ENCODE measurements at regions not wholly inside any gene's neighbourhood (a gene's known extent, or its start where the extent isn't known, plus 50 kb on each side); places are given as distances from the start of the nearest gene placed in this dataset.

DNA sequence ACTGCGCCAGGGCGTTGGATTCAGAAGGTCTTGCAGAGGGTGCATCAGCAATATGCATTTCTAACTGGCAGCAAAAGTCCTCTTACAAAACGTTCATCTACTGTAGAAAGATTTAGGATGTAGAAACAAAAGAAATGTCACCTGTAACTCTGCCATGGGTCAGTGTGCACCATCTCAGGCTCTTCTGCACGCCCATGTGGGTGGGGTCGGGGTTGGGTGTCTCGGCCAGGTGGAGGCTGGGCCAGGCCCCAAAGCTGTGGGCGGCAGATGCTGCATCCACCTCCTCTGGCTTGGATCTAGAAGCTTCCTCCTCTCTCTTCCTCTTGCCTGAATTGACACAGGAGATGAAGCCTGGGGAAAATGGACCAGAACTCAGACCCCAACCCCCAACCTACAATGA, 111.3 kb upstream of the PPP2R2D start:
- H3K4me1 ChIP-seq (ENCODE audit: control insufficient read depth in 5 of 5, insufficient read depth in 5 of 5, low read length in 5 of 5) = no peaks in the 10 kb centered on the region
- ATAC-seq (ENCODE audit: insufficient read depth, low FRiP score) (no peak), DNase-seq (no peak)
- peaks cover 0 to 6% (median 0%) of the 10 kb centered on the region in 4 donors for H3K9me3 ChIP-seq (ENCODE audit: control insufficient read depth in 4 of 4, insufficient read depth in 3 of 4, low read length in 3 of 4)
- H3K9ac ChIP-seq (ENCODE audit: insufficient read depth in 1 of 2, low read length in 2 of 2) = no peak overlapping the region
- H3K36me3 ChIP-seq (ENCODE audit: control insufficient read depth in 4 of 4, insufficient read depth in 4 of 4, low read length in 4 of 4) = no peaks in the 10 kb centered on the region
- no peak overlapping the region for H3K27ac ChIP-seq (ENCODE audit: low read depth in 1 of 2, low read length in 1 of 2)
- H3K27me3 ChIP-seq (ENCODE audit: control insufficient read depth in 3 of 3, insufficient read depth in 3 of 3, low read length in 2 of 3) = no peaks in the 10 kb centered on the region
- TF ChIP-seq, protein P1, sequence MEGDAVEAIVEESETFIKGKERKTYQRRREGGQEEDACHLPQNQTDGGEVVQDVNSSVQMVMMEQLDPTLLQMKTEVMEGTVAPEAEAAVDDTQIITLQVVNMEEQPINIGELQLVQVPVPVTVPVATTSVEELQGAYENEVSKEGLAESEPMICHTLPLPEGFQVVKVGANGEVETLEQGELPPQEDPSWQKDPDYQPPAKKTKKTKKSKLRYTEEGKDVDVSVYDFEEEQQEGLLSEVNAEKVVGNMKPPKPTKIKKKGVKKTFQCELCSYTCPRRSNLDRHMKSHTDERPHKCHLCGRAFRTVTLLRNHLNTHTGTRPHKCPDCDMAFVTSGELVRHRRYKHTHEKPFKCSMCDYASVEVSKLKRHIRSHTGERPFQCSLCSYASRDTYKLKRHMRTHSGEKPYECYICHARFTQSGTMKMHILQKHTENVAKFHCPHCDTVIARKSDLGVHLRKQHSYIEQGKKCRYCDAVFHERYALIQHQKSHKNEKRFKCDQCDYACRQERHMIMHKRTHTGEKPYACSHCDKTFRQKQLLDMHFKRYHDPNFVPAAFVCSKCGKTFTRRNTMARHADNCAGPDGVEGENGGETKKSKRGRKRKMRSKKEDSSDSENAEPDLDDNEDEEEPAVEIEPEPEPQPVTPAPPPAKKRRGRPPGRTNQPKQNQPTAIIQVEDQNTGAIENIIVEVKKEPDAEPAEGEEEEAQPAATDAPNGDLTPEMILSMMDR (IDR thresholded peaks at IDR 0.05; ENCODE audit: control extremely low read depth, extremely low read depth) = no peak
- H3K4me3 ChIP-seq = no peak overlapping the region
- WGBS, 2 donors = 85 to 91% methylated on average over 7 of the region's 7 CpGs

DNA sequence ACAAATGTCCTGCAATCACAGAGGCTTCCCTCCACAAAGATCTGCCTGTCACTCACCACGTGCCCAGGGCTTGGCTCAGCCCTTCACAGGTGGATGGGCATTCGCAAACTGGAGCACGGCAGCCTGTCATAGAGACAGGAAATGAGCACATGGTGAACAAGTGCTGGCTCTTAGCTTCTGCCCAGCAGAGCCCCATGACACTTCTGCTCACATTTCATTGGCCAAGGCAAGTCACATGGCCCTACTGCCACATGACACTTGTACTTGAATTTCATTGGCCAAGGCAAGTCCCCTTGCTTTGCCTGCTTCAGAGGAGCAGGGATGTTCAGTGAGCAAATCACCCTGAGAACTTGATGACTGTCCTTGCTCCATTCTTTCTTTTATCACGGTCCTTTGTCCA, 110.8 kb upstream of the PPP2R2D start:
- TF ChIP-seq, protein P1 (IDR thresholded peaks at IDR 0.05; ENCODE audit: control extremely low read depth, extremely low read depth) = no peak
- 79 to 84% methylated on average over 4 of the region's 4 CpGs for WGBS, 2 donors
- Histone ChIP-seq H3K27me3 (ENCODE audit: control insufficient read depth in 3 of 3, insufficient read depth in 3 of 3, low read length in 2 of 3) (no peaks in the 10 kb centered on the region), H3K27ac (ENCODE audit: low read depth in 1 of 2, low read length in 1 of 2) (no peak overlapping the region), H3K9me3 (ENCODE audit: control insufficient read depth in 4 of 4, insufficient read depth in 3 of 4, low read length in 3 of 4) (peaks cover 0 to 6% (median 0%) of the 10 kb centered on the region in 4 donors), H3K4me1 (ENCODE audit: control insufficient read depth in 5 of 5, insufficient read depth in 5 of 5, low read length in 5 of 5) (no peaks in the 10 kb centered on the region), H3K9ac (ENCODE audit: insufficient read depth in 1 of 2, low read length in 2 of 2) (no peak overlapping the region), H3K4me3 (no peak overlapping the region), H3K36me3 (ENCODE audit: control insufficient read depth in 4 of 4, insufficient read depth in 4 of 4, low read length in 4 of 4) (no peaks in the 10 kb centered on the region)
- DNase-seq (no peak), ATAC-seq (ENCODE audit: insufficient read depth, low FRiP score) (no peak)

DNA sequence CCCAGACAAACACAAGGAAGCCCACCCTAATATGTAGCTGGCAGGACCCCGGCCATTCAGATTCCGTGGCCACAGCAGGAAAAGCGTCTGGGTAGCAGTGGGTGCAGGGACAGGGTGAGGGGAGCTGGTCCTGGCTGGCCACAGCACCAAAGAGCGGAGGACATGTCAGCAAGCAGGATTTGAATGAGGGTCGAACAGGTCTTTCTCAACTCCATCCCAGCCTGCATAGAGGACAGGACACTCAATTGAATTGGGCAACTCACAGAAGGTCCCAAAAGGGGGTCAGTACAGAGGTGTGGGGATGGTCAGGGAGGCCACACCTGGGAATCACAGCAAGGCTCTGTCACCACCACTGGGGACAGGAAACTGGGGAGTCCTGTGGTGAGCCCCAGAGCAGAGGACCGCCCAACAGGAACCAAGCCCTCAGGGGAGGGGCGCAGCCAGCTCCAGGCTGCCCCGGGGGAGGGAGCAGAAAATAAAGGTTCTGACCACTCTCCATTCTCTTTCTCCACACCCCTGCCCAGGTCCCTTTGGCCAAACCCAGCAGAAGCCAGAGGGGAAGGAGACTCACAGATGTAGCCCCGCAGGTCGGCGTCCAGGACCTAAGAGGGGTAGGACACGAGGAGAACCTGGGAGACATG, 108.7 kb upstream of the PPP2R2D start:
- Histone ChIP-seq H3K36me3 (ENCODE audit: control insufficient read depth in 4 of 4, insufficient read depth in 4 of 4, low read length in 4 of 4) (no peaks in the 10 kb centered on the region), H3K4me3 (no peak overlapping the region), H3K27me3 (ENCODE audit: control insufficient read depth in 3 of 3, insufficient read depth in 3 of 3, low read length in 2 of 3) (no peaks in the 10 kb centered on the region), H3K4me1 (ENCODE audit: control insufficient read depth in 5 of 5, insufficient read depth in 5 of 5, low read length in 5 of 5) (no peaks in the 10 kb centered on the region), H3K27ac (ENCODE audit: low read depth in 1 of 2, low read length in 1 of 2) (no peak overlapping the region), H3K9me3 (ENCODE audit: control insufficient read depth in 4 of 4, insufficient read depth in 3 of 4, low read length in 3 of 4) (peaks cover 0 to 6% (median 0%) of the 10 kb centered on the region in 4 donors), H3K9ac (ENCODE audit: insufficient read depth in 1 of 2, low read length in 2 of 2) (no peak overlapping the region)
- TF ChIP-seq, protein P1 (IDR thresholded peaks at IDR 0.05; ENCODE audit: control extremely low read depth, extremely low read depth) = no peak
- WGBS, 2 donors = 71 to 77% methylated on average over 12 of the region's 12 CpGs
- no peak for ATAC-seq (ENCODE audit: insufficient read depth, low FRiP score)
- no peak for DNase-seq

DNA sequence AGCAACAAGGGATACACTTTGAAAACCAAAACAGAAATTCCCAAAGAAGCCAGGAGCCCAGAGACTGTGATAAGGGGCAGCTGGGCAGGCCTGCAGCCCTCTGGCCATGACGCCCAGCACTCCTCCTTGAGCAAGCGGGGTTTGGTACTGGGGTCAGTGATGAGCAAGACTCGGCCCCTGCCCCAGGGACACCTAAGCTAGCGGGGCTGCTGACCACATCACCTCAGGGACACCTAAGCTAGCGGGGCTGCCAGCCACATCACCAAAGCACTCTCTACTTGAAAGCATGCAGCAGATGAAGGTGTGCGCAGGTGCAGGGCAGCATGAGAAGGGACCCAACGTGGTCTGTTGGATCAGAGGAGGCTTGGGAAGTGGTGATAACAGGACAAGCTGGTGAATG, 108.0 kb upstream of the PPP2R2D start:
- TF ChIP-seq, protein P1 (IDR thresholded peaks at IDR 0.05; ENCODE audit: control extremely low read depth, extremely low read depth) = no peak
- no peaks in the 10 kb centered on the region for H3K4me1 ChIP-seq (ENCODE audit: control insufficient read depth in 5 of 5, insufficient read depth in 5 of 5, low read length in 5 of 5)
- H3K36me3 ChIP-seq (ENCODE audit: control insufficient read depth in 4 of 4, insufficient read depth in 4 of 4, low read length in 4 of 4) = no peaks in the 10 kb centered on the region
- no peak overlapping the region for H3K27ac ChIP-seq (ENCODE audit: low read depth in 1 of 2, low read length in 1 of 2)
- WGBS, 2 donors = 83 to 88% methylated on average over 7 of the region's 7 CpGs
- no peaks in the 10 kb centered on the region for H3K27me3 ChIP-seq (ENCODE audit: control insufficient read depth in 3 of 3, insufficient read depth in 3 of 3, low read length in 2 of 3)
- ATAC-seq (ENCODE audit: insufficient read depth, low FRiP score) (no peak), DNase-seq (no peak)
- H3K9ac ChIP-seq (ENCODE audit: insufficient read depth in 1 of 2, low read length in 2 of 2) = no peak overlapping the region
- H3K4me3 ChIP-seq = no peak overlapping the region
- peaks cover 0 to 10% (median 0%) of the 10 kb centered on the region in 4 donors for H3K9me3 ChIP-seq (ENCODE audit: control insufficient read depth in 4 of 4, insufficient read depth in 3 of 4, low read length in 3 of 4)
